Nephron (organoid): ENCODE measurements at regions not wholly inside any gene's neighbourhood (a gene's known extent, or its start where the extent isn't known, plus 50 kb on each side); places are given as distances from the start of the nearest gene placed in this dataset.

Experiments used
- H3K27ac Mint-ChIP-seq, 3 experiments: 2 replicates each; pipeline ENCODE4 v1.8.0; 2020; ENCODE audit warnings: mixed read lengths in 3 of 3, mild to moderate bottlenecking in 2 of 3, moderate library complexity in 1 of 3
- H3K27me3 Mint-ChIP-seq: 2 replicates; pipeline ENCODE4 v1.8.0; 2021; ENCODE audit warnings: low read depth, mild to moderate bottlenecking, moderate library complexity, mixed read lengths
- H3K36me3 Mint-ChIP-seq: 2 replicates; pipeline ENCODE4 v1.8.0; 2020; ENCODE audit warnings: low read depth, mixed read lengths
- H3K4me1 Mint-ChIP-seq: 2 replicates; pipeline ENCODE4 v1.8.0; 2020; ENCODE audit warnings: mixed read lengths
- H3K4me3 Mint-ChIP-seq, 3 experiments: 2 replicates each; pipeline ENCODE4 v1.8.0; 2020; ENCODE audit warnings: mild to moderate bottlenecking in 3 of 3, mixed read lengths in 3 of 3, moderate library complexity in 2 of 3
- H3K9me3 Mint-ChIP-seq: 2 replicates; pipeline ENCODE4 v1.8.0; 2020; ENCODE audit warnings: mixed read lengths
- CTCF ChIP-seq, 3 experiments: fragments of 200-600 bp; sonication (generic); IDR thresholded peaks; one replicate each; pipeline ENCODE4 v1.5.0; 2021; ENCODE audit warnings: antibody characterized with exemption in 3 of 3; ENCODE audit not compliant: unreplicated experiment in 3 of 3

GRCh38 chr16:49058382-49058781 is 223.3 kb downstream of the CBLN1 start:
- Mint-ChIP-seq H3K36me3 (no peaks in the 10 kb centered on the region), H3K4me3 (no peak overlapping the region), H3K9me3 (no peaks in the 10 kb centered on the region), H3K27me3 (peaks cover 34% of the 10 kb centered on the region), H3K4me1 (peaks cover 6% of the 10 kb centered on the region), H3K27ac (no peak overlapping the region)
- no peak for TF ChIP-seq CTCF (IDR thresholded peaks at IDR 0.05; ENCODE audit: unreplicated experiment in 3 of 3)

- Mint-ChIP-seq H3K4me3 (no peak overlapping the region), H3K27ac (no peak overlapping the region), H3K4me1 (peaks cover 6% of the 10 kb centered on the region), H3K36me3 (no peaks in the 10 kb centered on the region), H3K27me3 (peaks cover 34% of the 10 kb centered on the region), H3K9me3 (no peaks in the 10 kb centered on the region)
- no peak for TF ChIP-seq CTCF (IDR thresholded peaks at IDR 0.05; ENCODE audit: unreplicated experiment in 3 of 3)
Observed at GRCh38 chr16:49057936-49058335, 223.7 kb downstream of the CBLN1 start.

GRCh38 chr16:49057391-49057790 is 224.2 kb downstream of the CBLN1 start:
- peaks cover 30% of the 10 kb centered on the region for H3K27me3 Mint-ChIP-seq
- H3K9me3 Mint-ChIP-seq, result no peaks in the 10 kb centered on the region
- no peak overlapping the region for H3K4me3 Mint-ChIP-seq
- H3K4me1 Mint-ChIP-seq, result peaks cover 6% of the 10 kb centered on the region
- TF ChIP-seq CTCF (IDR thresholded peaks at IDR 0.05; ENCODE audit: unreplicated experiment in 3 of 3), result no peak
- no peak overlapping the region for H3K27ac Mint-ChIP-seq
- no peaks in the 10 kb centered on the region for H3K36me3 Mint-ChIP-seq

GRCh38 chr16:49056546-49056945 is 225.1 kb downstream of the CBLN1 start:
- no peak overlapping the region for H3K27ac Mint-ChIP-seq

GRCh38 chr16:49055824-49056545 is 225.7 kb downstream of the CBLN1 start:
- H3K4me3 Mint-ChIP-seq, result no peak overlapping the region
- H3K36me3 Mint-ChIP-seq, result no peaks in the 10 kb centered on the region
- no peak for TF ChIP-seq CTCF (IDR thresholded peaks at IDR 0.05; ENCODE audit: unreplicated experiment in 3 of 3)
- H3K27me3 Mint-ChIP-seq, result peaks cover 26% of the 10 kb centered on the region
- peaks cover 14% of the 10 kb centered on the region for H3K4me1 Mint-ChIP-seq
- H3K27ac Mint-ChIP-seq, result no peak overlapping the region
- H3K9me3 Mint-ChIP-seq, result no peaks in the 10 kb centered on the region

More at GRCh38 chr16:49056546-49056945, 225.1 kb downstream of the CBLN1 start:
- Mint-ChIP-seq H3K27me3 (peaks cover 27% of the 10 kb centered on the region), H3K9me3 (no peaks in the 10 kb centered on the region), H3K36me3 (no peaks in the 10 kb centered on the region), H3K4me1 (peaks cover 11% of the 10 kb centered on the region), H3K4me3 (no peak overlapping the region)
- no peak for TF ChIP-seq CTCF (IDR thresholded peaks at IDR 0.05; ENCODE audit: unreplicated experiment in 3 of 3)

- Mint-ChIP-seq H3K4me1 (peaks cover 15% of the 10 kb centered on the region), H3K9me3 (no peaks in the 10 kb centered on the region), H3K4me3 (no peak overlapping the region), H3K27ac (no peak overlapping the region), H3K27me3 (peaks cover 20% of the 10 kb centered on the region), H3K36me3 (no peaks in the 10 kb centered on the region)
- no peak for TF ChIP-seq CTCF (IDR thresholded peaks at IDR 0.05; ENCODE audit: unreplicated experiment in 3 of 3)
Observed at GRCh38 chr16:49055291-49055690, 226.3 kb downstream of the CBLN1 start.
